Lower leg skin (tissue), 4 donors: ENCODE measurements at regions not wholly inside any gene's neighbourhood (a gene's known extent, or its start where the extent isn't known, plus 50 kb on each side); places are given as distances from the start of the nearest gene placed in this dataset.
"Not testable (repeated sequence)": the region's sequence is repeated elsewhere in the genome, so short reads cannot be mapped to it uniquely, and the experiment has no call there.

Source experiments
- DNase-seq, 2 donors: peaks; one replicate each; pipeline ENCODE4 v3.0.0-alpha.2; 2019; ENCODE audit warnings: low spot score in 2 of 2
- H3K4me3 ChIP-seq: fragments of 200-600 bp; sonication (generic); 2 replicates; pipeline ENCODE4 v1.5.1; 2017; ENCODE audit warnings: mild to moderate bottlenecking, low read depth; ENCODE audit not compliant: poor library complexity, severe bottlenecking
- POLR2A ChIP-seq, 2 donors: fragments of 450-650 bp; IDR thresholded peaks; one replicate each; pipeline ENCODE4 v1.6.1; 2016 to 2017; ENCODE audit warnings: antibody characterized with exemption in 2 of 2, mild to moderate bottlenecking in 1 of 2, moderate library complexity in 1 of 2
- WGBS, 2 donors: methylation state at CpG; one replicate each; pipeline ENCODE4 v1.1.5; 2018; 5-methylcytosine and 5-hydroxymethylcytosine counted together
- intact Hi-C: fragments of 100-400 bp; cut with DNase I; formaldehyde crosslinking; loops from one replicate; pipeline ENCODE4 v1.15.0; 2023; ENCODE audit warnings: low total_unique reads
- TF ChIP-seq, protein P1 (sequence below), 3 donors: fragments of 450-650 bp; IDR thresholded peaks; one replicate each; pipeline ENCODE4 v1.5.1; 2016; ENCODE audit warnings: antibody characterized with exemption in 3 of 3, mild to moderate bottlenecking in 3 of 3, moderate library complexity in 2 of 3

DNA sequence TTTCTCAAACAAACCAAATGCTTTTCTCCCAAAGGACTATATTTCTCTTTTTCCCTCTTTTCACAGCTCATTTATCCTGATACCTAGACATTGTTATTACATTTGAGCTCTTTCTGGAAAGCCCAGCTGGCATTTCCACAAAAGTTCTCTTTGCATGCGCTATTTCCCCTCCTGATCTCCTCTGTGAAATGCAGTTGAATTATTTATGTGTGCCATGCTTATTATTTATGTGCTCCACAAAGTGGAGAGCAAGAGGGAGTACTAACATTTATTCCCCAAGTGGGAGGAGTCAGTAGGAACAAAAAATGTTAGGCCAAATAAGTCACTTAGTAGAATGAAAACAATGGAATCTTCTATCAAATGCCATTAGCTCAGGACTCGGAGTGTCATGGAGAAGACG lies 626.6 kb upstream of the IGFBP7 start:
- intact Hi-C loops: no loop called here
- 89 to 92% methylated on average over 3 of the region's 3 CpGs for WGBS, 2 donors
- H3K4me3 ChIP-seq: no peak overlapping the region
- no peak for DNase-seq
- no peak for TF ChIP-seq POLR2A (IDR thresholded peaks at IDR 0.05)
- TF ChIP-seq, protein P1, sequence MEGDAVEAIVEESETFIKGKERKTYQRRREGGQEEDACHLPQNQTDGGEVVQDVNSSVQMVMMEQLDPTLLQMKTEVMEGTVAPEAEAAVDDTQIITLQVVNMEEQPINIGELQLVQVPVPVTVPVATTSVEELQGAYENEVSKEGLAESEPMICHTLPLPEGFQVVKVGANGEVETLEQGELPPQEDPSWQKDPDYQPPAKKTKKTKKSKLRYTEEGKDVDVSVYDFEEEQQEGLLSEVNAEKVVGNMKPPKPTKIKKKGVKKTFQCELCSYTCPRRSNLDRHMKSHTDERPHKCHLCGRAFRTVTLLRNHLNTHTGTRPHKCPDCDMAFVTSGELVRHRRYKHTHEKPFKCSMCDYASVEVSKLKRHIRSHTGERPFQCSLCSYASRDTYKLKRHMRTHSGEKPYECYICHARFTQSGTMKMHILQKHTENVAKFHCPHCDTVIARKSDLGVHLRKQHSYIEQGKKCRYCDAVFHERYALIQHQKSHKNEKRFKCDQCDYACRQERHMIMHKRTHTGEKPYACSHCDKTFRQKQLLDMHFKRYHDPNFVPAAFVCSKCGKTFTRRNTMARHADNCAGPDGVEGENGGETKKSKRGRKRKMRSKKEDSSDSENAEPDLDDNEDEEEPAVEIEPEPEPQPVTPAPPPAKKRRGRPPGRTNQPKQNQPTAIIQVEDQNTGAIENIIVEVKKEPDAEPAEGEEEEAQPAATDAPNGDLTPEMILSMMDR (IDR thresholded peaks at IDR 0.05): no peak

DNA sequence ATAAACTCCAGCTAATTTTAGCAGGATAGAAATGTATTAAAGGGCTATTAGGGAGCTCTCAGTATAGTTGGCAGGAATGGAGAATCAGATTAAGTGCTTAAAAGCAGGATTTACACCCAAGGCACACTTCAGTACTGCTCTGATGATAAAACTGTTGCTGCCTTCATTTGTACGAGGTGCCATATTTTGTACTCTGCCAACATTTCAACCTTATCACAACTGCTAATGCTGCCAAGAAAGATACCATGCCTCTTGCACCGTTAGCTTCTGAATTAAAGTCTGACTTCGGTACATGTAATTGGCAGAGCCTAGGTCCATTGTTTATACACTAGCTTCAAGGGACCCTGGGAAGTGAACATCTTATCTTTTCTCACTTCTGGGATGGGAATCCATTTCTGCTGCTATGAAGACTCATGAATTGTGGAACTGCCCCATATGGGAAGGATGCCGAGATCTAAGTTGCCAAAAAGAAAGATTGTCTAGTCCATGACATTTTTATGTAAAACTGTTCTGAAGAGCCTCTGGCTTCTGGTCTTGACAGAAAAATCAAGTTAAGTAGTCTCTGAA lies 624.0 kb upstream of the IGFBP7 start:
- DNase-seq: no peak
- WGBS, 2 donors: 77 to 81% methylated on average over 4 of the region's 4 CpGs
- intact Hi-C loops: no loop called here
- no peak overlapping the region for H3K4me3 ChIP-seq
- no peak for TF ChIP-seq POLR2A (IDR thresholded peaks at IDR 0.05)
- TF ChIP-seq, protein P1 (IDR thresholded peaks at IDR 0.05): no peak

DNA sequence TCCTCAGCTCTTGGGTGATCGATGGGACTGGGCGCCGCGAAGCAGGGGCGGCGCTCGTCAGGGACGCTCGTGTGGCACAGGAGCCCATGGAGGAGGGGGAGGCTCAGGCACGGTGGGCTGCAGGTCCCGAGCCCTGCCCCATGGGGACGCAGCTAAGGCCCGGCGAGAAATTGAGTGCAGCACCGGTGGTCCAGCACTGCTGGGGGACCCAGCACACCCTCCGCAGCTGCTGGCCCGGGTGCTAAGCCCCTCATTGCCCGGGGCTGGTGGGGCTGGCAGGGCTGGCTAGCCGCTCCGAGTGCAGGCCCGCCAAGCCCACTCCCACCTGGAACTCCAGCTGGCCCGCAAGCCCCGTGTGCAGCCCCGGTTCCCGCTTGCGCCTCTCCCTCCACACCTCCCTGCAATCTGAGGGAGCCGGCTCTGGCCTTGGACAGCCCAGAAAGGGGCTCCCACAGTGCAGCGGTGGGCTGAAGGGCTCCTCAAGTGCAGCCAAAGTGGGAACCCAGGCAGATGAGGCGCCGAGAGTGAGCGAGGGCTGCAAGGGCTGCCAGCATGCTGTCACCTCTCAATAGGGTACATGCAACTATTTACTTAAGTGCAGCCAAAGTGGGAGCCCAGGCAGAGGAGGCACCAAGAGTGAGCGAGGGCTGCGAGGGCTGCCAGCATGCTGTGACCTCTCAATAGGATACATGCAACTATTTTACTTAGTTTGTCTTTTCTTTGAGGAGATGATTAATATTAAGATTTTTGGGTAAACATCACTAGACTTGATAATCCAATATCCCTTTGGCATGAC lies 619.8 kb upstream of the IGFBP7 start:
- H3K4me3 ChIP-seq, intact Hi-C loops: not testable (repeated sequence)
- peak in 1 of 2 donors; percentile 72 for DNase-seq
- WGBS, 2 donors: 88 to 89% methylated on average over 27 to 32 of the region's 33 CpGs

DNA sequence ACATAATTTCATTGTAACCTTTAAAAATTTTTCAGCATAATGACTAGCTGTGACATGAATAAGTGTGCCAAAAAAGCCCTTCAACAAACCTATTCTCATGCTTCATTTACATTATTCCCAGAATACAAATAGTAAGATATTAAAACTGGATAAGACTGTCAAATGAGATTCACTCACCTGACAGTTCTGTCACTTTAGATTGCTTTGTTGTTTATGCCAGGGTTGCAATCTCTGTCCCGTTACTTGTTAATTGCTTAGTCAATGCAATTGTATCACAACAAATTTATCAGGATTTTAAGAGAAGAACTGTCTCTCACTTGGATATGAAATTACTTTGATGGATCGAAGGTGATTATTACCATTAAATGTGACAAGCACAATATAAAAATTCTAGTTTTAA lies 616.0 kb upstream of the IGFBP7 start:
- TF ChIP-seq POLR2A (IDR thresholded peaks at IDR 0.05): no peak
- TF ChIP-seq, protein P1 (IDR thresholded peaks at IDR 0.05): no peak
- no peak for DNase-seq
- 76 to 84% methylated on average over 2 of the region's 2 CpGs for WGBS, 2 donors
- no peak overlapping the region for H3K4me3 ChIP-seq
- intact Hi-C loops: no loop called here

DNA sequence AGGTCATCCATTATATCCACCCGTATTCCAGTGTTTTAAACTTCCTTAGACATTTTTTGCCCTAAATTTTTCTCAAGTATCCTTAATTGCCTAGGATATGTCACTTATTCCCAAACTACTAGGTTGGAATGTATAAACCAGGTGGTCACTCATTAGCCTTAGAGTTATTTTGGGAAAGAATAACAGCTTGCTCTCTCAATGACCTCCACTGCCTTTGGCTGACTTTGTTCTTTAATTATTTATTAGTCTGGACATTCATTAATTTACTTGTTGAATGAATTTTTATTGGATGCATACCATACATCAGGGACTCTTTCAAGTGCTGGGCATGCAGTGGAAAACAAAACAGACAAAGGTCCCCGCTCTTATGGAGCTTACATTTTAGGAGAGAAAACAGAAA lies 609.3 kb upstream of the IGFBP7 start:
- TF ChIP-seq, protein P1 (IDR thresholded peaks at IDR 0.05): no peak
- no peak for TF ChIP-seq POLR2A (IDR thresholded peaks at IDR 0.05)
- DNase-seq: no peak
- intact Hi-C loops: no loop called here
- no peak overlapping the region for H3K4me3 ChIP-seq
- WGBS, 2 donors: 45 to 54% methylated on average over 2 of the region's 2 CpGs

DNA sequence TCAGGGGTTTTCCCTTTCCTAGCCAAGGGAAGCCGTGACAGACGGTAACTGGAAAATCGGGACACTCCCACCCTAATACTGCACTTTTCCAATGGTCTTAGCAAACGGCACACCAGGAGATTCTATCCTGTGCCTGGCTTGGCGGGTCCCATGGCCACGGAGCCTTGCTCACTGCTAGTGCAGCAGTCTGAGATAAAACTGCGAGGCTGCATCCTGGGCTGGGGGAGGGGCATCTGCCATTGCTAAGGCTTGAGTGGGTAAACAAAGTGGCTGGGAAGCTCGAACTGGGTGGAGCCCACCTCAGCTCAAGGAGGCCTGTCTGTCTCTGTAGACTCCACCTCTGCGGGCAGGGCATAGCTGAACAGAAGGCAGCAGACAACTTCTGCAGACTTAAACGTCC lies 604.1 kb upstream of the IGFBP7 start:
- WGBS, 2 donors: 89 to 90% methylated on average over 9 to 10 of the region's 10 CpGs

DNA sequence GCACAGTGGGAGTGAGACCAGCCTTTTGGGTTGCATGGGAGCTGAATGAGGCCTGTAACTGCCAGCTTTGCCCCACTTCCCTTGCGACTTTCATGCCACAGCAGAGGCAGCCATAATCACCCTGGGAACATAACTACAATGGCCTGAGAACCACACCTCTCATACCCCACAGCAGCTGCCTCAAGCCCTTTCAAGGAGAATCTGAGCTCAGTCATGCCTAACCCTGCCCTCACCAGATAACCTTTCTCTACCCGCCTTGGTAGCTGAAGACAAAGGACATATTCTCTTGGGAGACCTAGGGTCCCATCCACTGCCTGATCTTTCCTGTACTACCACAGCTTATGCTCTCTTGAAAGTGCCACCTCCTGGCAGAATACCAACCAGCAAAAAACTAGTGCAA lies 599.9 kb upstream of the IGFBP7 start:
- H3K4me3 ChIP-seq: no peak overlapping the region
- DNase-seq: no peak
- intact Hi-C loops: no loop called here
- no peak for TF ChIP-seq POLR2A (IDR thresholded peaks at IDR 0.05)
- 90 to 94% methylated on average over 2 of the region's 2 CpGs for WGBS, 2 donors

More for the DNA sequence above, 604.1 kb upstream of the IGFBP7 start:
- H3K4me3 ChIP-seq, intact Hi-C loops: not testable (repeated sequence)
- DNase-seq: peak in 1 of 2 donors; percentile 79
